Glutamatergic neuron (in vitro differentiated cells): ENCODE measurements at regions not wholly inside any gene's neighbourhood (a gene's known extent, or its start where the extent isn't known, plus 50 kb on each side); places are given as distances from the start of the nearest gene placed in this dataset.

Source experiments
- DNase-seq: peaks from one replicate; pipeline ENCODE4 v3.0.0; 2022
- H3K27ac Mint-ChIP-seq: one replicate; pipeline ENCODE4 v1.8.0; 2020; ENCODE audit warnings: mild to moderate bottlenecking, mixed read lengths, inconsistent platforms; ENCODE audit not compliant: unreplicated experiment
- H3K27me3 Mint-ChIP-seq: one replicate; pipeline ENCODE4 v1.8.0; 2020; ENCODE audit warnings: mild to moderate bottlenecking, moderate library complexity, mixed read lengths, inconsistent platforms; ENCODE audit not compliant: unreplicated experiment
- H3K36me3 Mint-ChIP-seq: one replicate; pipeline ENCODE4 v1.8.0; 2020; ENCODE audit warnings: mild to moderate bottlenecking, mixed read lengths, inconsistent platforms; ENCODE audit not compliant: unreplicated experiment
- H3K4me1 Mint-ChIP-seq: one replicate; pipeline ENCODE4 v1.8.0; 2020; ENCODE audit warnings: mild to moderate bottlenecking, low read depth, mixed read lengths, inconsistent platforms; ENCODE audit not compliant: unreplicated experiment
- H3K4me3 Mint-ChIP-seq: one replicate; pipeline ENCODE4 v1.8.0; 2020; ENCODE audit warnings: mild to moderate bottlenecking, mixed read lengths, inconsistent platforms; ENCODE audit not compliant: unreplicated experiment
- H3K9me3 Mint-ChIP-seq: one replicate; pipeline ENCODE4 v1.8.0; 2020; ENCODE audit warnings: mild to moderate bottlenecking, moderate library complexity, mixed read lengths, inconsistent platforms; ENCODE audit not compliant: unreplicated experiment
- CTCF ChIP-seq: fragments of 200-600 bp; sonication (generic); IDR thresholded peaks from one replicate; pipeline ENCODE4 v1.5.0; 2021; ENCODE audit not compliant: partially characterized antibody, unreplicated experiment

GRCh38 chr13:19071161-19071936 lies 110.3 kb downstream of the TUBA3C start:
- TF ChIP-seq CTCF: no peak
- peaks cover 8% of the 10 kb centered on the region for H3K27me3 Mint-ChIP-seq
- H3K4me1 Mint-ChIP-seq: no peaks in the 10 kb centered on the region
- DNase-seq: no peak
- peaks cover 14% of the 10 kb centered on the region for H3K36me3 Mint-ChIP-seq
- no peak overlapping the region for H3K27ac Mint-ChIP-seq
- H3K4me3 Mint-ChIP-seq: no peak overlapping the region
- H3K9me3 Mint-ChIP-seq: peaks cover 17% of the 10 kb centered on the region

- DNase-seq: no peak
- Mint-ChIP-seq H3K9me3 (peaks cover 19% of the 10 kb centered on the region), H3K27me3 (peaks cover 8% of the 10 kb centered on the region), H3K4me3 (no peak overlapping the region), H3K4me1 (no peaks in the 10 kb centered on the region), H3K36me3 (peaks cover 14% of the 10 kb centered on the region), H3K27ac (no peak overlapping the region)
- TF ChIP-seq CTCF: no peak
These were observed 111.3 kb downstream of the TUBA3C start for GRCh38 chr13:19070398-19070735.

GRCh38 chr13:19069684-19070397 lies 111.8 kb downstream of the TUBA3C start:
- Mint-ChIP-seq H3K27ac (no peak overlapping the region), H3K27me3 (peaks cover 8% of the 10 kb centered on the region), H3K4me1 (no peaks in the 10 kb centered on the region), H3K36me3 (peaks cover 13% of the 10 kb centered on the region), H3K9me3 (peaks cover 19% of the 10 kb centered on the region), H3K4me3 (no peak overlapping the region)
- DNase-seq: no peak
- no peak for TF ChIP-seq CTCF

- H3K27me3 Mint-ChIP-seq: peaks cover 5% of the 10 kb centered on the region
- no peaks in the 10 kb centered on the region for H3K4me1 Mint-ChIP-seq
- H3K9me3 Mint-ChIP-seq: peaks cover 21% of the 10 kb centered on the region
- no peak overlapping the region for H3K27ac Mint-ChIP-seq
- peaks cover 12% of the 10 kb centered on the region for H3K36me3 Mint-ChIP-seq
- no peak for DNase-seq
- TF ChIP-seq CTCF: no peak
- H3K4me3 Mint-ChIP-seq: no peak overlapping the region
These were observed 112.9 kb downstream of the TUBA3C start for GRCh38 chr13:19068691-19069090.

GRCh38 chr13:19067767-19068166 lies 113.9 kb downstream of the TUBA3C start:
- peaks cover 12% of the 10 kb centered on the region for H3K36me3 Mint-ChIP-seq
- no peak overlapping the region for H3K27ac Mint-ChIP-seq
- no peak overlapping the region for H3K4me3 Mint-ChIP-seq
- TF ChIP-seq CTCF: no peak
- peaks cover 21% of the 10 kb centered on the region for H3K9me3 Mint-ChIP-seq
- peaks cover 5% of the 10 kb centered on the region for H3K27me3 Mint-ChIP-seq
- H3K4me1 Mint-ChIP-seq: no peaks in the 10 kb centered on the region
- DNase-seq: no peak
